HL-60 (cell line): ENCODE measurements at regions not wholly inside any gene's neighbourhood (a gene's known extent, or its start where the extent isn't known, plus 50 kb on each side); places are given as distances from the start of the nearest gene placed in this dataset.

Experiments used
- CTCF ChIP-seq: IDR thresholded peaks from one replicate; pipeline ENCODE4 v1.5.1; 2011; ENCODE audit warnings: low read length, control low read depth, inconsistent platforms; ENCODE audit not compliant: insufficient read depth
- GABPA ChIP-seq: IDR thresholded peaks from 2 replicates; pipeline ENCODE4 v1.6.1; 2012; ENCODE audit warnings: low read depth
- TF ChIP-seq, protein P1 (sequence below): IDR thresholded peaks from 2 replicates; pipeline ENCODE4 v1.6.1; 2012; ENCODE audit warnings: low read depth; ENCODE audit not compliant: insufficient replicate concordance

DNA sequence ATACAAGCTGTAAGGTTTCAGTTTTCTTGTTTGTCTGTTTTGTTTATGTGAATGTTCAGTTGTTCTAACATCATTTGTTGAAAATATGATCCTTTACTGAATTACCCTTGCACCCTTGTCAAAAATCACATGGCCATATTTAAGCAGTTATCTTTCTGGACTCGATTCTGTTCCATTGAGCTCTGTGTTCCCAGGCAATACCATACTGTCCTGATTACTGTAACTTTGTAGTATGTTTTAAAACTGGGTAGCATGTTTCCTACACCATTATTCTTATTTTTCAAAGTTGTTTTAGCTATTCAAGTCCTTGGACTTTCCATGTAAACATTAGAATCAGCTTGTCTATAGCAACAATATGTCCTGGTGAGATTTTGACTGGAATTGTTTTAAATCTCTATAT lies 66.7 kb upstream of the PRSS3 start:
- TF ChIP-seq CTCF (no peak), GABPA (no peak)
- TF ChIP-seq, protein P1, sequence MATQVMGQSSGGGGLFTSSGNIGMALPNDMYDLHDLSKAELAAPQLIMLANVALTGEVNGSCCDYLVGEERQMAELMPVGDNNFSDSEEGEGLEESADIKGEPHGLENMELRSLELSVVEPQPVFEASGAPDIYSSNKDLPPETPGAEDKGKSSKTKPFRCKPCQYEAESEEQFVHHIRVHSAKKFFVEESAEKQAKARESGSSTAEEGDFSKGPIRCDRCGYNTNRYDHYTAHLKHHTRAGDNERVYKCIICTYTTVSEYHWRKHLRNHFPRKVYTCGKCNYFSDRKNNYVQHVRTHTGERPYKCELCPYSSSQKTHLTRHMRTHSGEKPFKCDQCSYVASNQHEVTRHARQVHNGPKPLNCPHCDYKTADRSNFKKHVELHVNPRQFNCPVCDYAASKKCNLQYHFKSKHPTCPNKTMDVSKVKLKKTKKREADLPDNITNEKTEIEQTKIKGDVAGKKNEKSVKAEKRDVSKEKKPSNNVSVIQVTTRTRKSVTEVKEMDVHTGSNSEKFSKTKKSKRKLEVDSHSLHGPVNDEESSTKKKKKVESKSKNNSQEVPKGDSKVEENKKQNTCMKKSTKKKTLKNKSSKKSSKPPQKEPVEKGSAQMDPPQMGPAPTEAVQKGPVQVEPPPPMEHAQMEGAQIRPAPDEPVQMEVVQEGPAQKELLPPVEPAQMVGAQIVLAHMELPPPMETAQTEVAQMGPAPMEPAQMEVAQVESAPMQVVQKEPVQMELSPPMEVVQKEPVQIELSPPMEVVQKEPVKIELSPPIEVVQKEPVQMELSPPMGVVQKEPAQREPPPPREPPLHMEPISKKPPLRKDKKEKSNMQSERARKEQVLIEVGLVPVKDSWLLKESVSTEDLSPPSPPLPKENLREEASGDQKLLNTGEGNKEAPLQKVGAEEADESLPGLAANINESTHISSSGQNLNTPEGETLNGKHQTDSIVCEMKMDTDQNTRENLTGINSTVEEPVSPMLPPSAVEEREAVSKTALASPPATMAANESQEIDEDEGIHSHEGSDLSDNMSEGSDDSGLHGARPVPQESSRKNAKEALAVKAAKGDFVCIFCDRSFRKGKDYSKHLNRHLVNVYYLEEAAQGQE: no peak
